D721Med (cell line): ENCODE measurements at regions not wholly inside any gene's neighbourhood (a gene's known extent, or its start where the extent isn't known, plus 50 kb on each side); places are given as distances from the start of the nearest gene placed in this dataset.

Source experiments
- DNase-seq: peaks from one replicate; pipeline ENCODE4 v3.0.0; 2011; ENCODE audit warnings: low spot score; ENCODE audit not compliant: insufficient read length
- FAIRE-seq: peaks from 2 replicates; lab custom pipeline; 2011; peaks lifted over from hg19 to GRCh38; lab: Jason Lieb, UNC
- TF ChIP-seq, protein P1 (sequence below): IDR thresholded peaks from 2 replicates; pipeline ENCODE4 v1.5.1; 2012; ENCODE audit warnings: mild to moderate bottlenecking, control low read depth; ENCODE audit not compliant: insufficient read depth; ENCODE audit errors: missing control alignments

DNA sequence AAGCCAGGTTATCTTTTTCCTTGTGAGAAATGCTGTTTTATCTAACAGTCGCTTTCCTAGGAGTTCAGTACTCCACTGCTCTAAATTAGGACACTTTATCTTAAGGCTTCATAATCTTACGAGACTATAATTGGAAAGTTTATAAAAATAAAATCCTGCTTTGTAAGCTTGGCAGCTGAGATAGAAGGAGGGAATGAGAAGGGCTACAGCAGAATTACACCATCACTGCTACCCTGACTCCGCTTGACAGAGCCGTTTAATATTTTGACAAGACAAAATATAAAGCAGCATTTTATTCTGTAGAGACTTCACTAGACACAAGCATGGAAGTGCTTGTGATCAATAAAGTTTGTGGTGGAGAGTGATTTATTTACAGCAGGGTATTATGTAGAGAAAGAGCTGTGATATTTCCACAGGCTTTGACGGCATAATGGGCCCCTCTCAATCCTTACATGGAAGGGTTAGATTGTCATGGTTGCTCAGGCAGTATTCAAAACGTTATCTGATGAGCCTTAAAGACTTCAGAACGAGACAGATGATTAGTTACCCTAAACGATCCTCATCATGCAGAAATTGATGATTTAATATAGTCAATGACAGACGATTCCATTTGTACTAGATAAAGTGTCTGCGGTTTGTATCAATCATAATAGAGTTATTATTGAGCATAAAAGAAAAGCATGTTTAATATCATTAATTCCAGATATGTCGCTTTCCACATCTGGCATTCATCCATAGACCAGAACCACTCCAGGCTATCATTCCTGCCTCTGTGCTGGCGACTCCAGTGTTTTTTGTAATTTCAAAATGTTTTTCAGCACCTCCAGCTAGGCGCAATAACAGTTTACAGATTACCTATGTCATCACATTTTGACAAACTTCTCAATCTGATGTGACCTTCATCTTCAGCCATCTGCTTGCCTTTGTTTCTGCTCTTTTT is 242.2 kb downstream of the FIGN start:
- FAIRE-seq (no peak), DNase-seq (no peak)
- TF ChIP-seq, protein P1, sequence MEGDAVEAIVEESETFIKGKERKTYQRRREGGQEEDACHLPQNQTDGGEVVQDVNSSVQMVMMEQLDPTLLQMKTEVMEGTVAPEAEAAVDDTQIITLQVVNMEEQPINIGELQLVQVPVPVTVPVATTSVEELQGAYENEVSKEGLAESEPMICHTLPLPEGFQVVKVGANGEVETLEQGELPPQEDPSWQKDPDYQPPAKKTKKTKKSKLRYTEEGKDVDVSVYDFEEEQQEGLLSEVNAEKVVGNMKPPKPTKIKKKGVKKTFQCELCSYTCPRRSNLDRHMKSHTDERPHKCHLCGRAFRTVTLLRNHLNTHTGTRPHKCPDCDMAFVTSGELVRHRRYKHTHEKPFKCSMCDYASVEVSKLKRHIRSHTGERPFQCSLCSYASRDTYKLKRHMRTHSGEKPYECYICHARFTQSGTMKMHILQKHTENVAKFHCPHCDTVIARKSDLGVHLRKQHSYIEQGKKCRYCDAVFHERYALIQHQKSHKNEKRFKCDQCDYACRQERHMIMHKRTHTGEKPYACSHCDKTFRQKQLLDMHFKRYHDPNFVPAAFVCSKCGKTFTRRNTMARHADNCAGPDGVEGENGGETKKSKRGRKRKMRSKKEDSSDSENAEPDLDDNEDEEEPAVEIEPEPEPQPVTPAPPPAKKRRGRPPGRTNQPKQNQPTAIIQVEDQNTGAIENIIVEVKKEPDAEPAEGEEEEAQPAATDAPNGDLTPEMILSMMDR, result no peak

- FAIRE-seq (no peak), DNase-seq (no peak)
- TF ChIP-seq, protein P1, result no peak
These were observed 244.0 kb downstream of the FIGN start for GRCh38 chr2:163491850-163492249.

DNA sequence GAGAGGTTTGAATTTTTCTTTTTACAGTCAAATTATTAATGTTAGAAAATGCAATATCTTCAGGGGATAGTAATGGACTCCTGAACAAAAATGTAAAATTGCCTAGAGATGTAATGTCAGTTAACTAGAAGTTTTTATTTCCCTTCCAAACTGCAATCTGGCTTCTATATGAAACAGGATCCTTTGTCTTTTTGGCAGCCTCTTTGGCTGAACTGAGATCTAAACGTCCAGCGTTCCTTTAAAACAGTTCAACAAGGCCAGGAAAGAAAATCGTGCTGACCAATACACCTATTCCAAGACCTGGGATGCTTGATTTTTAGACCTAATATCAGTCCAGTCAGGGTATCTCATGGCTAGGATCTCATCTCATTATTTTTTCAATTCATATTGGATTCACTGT is 245.5 kb downstream of the FIGN start:
- FAIRE-seq (no peak), DNase-seq (no peak)
- TF ChIP-seq, protein P1, result no peak

- DNase-seq (no peak), FAIRE-seq (no peak)
- TF ChIP-seq, protein P1, result no peak
These were observed 254.3 kb downstream of the FIGN start for GRCh38 chr2:163481515-163481914.

DNA sequence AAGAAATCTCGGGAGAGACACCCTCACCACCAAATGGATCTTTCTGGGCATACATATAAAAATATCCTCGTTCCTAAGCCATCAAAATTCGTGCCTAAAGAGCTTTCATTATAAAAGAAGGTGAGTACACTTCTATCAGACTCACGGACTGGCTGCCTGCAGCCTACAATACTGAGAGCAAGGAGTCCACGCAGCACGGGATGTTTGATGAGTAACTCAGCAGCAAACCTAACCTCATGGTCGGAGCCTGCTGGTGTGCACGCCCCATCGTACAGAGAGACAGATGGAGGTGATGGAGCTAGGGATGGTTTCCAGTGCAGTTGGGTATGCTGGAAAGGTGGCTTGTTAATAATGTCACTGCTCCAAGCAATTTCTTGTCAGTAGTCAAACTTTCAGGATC is 256.2 kb downstream of the FIGN start:
- TF ChIP-seq, protein P1, result no peak
- DNase-seq, result no peak
- FAIRE-seq, result no peak

DNA sequence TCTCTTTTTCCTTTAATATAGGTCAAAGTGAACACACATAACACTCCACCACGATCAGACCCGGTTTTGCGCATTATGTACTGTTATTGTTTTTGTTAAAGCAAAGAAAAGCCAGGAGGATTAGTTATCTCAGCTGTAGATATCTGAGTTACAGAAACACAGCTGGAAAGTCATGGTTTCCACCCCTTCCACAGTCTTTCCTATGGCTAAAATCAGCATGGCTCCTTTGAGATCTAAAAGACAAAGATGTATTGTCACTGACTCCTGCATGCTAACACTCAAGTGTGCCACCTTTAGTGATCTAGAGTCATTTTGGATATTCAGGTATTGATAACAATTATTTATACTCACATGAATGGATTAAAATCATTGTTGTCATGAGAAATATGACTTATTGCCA is 260.0 kb downstream of the FIGN start:
- no peak for FAIRE-seq
- no peak for DNase-seq
- TF ChIP-seq, protein P1, result no peak

GRCh38 chr2:163474889-163475288 is 260.9 kb downstream of the FIGN start:
- no peak for FAIRE-seq
- TF ChIP-seq, protein P1, result no peak
- no peak for DNase-seq
